ENCODE measurements at regions not wholly inside any gene's neighbourhood (a gene's known extent, or its start where the extent isn't known, plus 50 kb on each side); places are given as distances from the start of the nearest gene placed in this dataset.
"Not testable (repeated sequence)": the region's sequence is repeated elsewhere in the genome, so short reads cannot be mapped to it uniquely, and the experiment has no call there.

DNA sequence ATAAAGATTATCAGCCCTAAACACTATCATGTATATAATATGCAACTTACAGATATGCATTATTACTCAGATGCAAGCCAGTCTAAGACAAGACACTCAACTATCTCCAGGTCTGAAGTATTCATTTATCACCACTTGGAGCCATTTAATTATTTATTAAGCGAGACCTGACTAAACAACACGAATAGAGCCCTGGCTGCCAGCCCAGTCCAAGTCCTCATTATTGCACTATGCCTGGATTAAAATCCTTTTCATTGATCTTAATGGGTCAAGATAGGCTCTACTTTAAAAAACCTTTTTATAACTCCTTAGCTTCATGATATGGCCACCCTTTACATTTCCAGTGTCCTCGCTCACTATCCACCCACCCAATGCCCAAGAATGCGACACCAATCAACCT lies 183.1 kb upstream of the MARCKS start:
- Mint-ChIP-seq H3K4me1 (no peaks in the 10 kb centered on the region), H3K27me3 (peaks cover 7% of the 10 kb centered on the region), H3K36me3 (ENCODE audit: low read depth) (no peaks in the 10 kb centered on the region), H3K9me3 (ENCODE audit: low read depth) (no peaks in the 10 kb centered on the region), H3K4me3 (no peak overlapping the region), H3K27ac (no peak overlapping the region)
- DNase-seq: no peak
- POLR2A ChIA-PET: no interaction called here
- ATAC-seq: no peak
- intact Hi-C loops (cut with DNase I, micrococcal nuclease): no loop called here
- CTCF ChIA-PET: no interaction called here

- intact Hi-C loops (cut with DNase I, micrococcal nuclease): no loop called here
- ChIA-PET POLR2A (no interaction called here), CTCF (interaction anchor here (0.6 to 0.7 kb wide), 2 partner anchors 13 to 358 kb away, joined by 3 read pairs; no protein-coding TSS in a partner anchor)
- H3K4me3 Mint-ChIP-seq: no peak overlapping the region
- DNase-seq (no peak), ATAC-seq (no peak)
- no peak overlapping the region for H3K27ac Mint-ChIP-seq
- peaks cover 9% of the 10 kb centered on the region for H3K27me3 Mint-ChIP-seq
- no peaks in the 10 kb centered on the region for H3K9me3 Mint-ChIP-seq (ENCODE audit: low read depth)
- H3K36me3 Mint-ChIP-seq (ENCODE audit: low read depth): no peaks in the 10 kb centered on the region
- H3K4me1 Mint-ChIP-seq: no peaks in the 10 kb centered on the region
Measured at GRCh38 chr6:113676057-113676456, 181.1 kb upstream of the MARCKS start.

GRCh38 chr6:113676968-113677367 lies 180.2 kb upstream of the MARCKS start:
- Mint-ChIP-seq H3K27ac (no peak overlapping the region), H3K9me3 (ENCODE audit: low read depth) (no peaks in the 10 kb centered on the region), H3K27me3 (peaks cover 7% of the 10 kb centered on the region), H3K36me3 (ENCODE audit: low read depth) (no peaks in the 10 kb centered on the region), H3K4me1 (no peaks in the 10 kb centered on the region), H3K4me3 (no peak overlapping the region)
- ATAC-seq: no peak
- intact Hi-C loops (cut with DNase I, micrococcal nuclease): no loop called here
- ChIA-PET POLR2A (no interaction called here), CTCF (no interaction called here)
- DNase-seq: no peak

DNA sequence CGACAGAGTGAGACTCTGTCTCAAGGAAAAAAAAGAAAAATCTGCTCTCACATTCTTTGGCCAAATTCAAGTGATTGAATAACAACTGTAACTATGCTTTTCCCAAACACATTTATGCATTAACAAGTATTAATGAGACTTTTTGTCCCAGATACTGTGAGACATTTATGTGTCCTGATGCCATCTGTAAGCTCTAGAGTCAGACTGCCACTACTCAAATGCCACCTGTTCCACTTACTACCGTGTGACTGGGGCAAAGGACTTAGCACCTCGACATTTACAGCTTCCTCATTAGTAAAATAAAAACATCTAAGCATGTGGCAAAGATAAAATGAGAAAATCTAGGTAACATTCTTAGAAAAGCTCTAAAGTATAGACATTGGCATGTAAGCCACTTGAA lies 178.1 kb upstream of the MARCKS start:
- no peak overlapping the region for H3K27ac Mint-ChIP-seq
- no peak overlapping the region for H3K4me3 Mint-ChIP-seq
- H3K4me1 Mint-ChIP-seq: no peaks in the 10 kb centered on the region
- POLR2A ChIA-PET: no interaction called here
- ATAC-seq: no peak
- H3K27me3 Mint-ChIP-seq: peaks cover 7% of the 10 kb centered on the region
- intact Hi-C loops (cut with DNase I, micrococcal nuclease): no loop called here
- no peak for DNase-seq
- no peaks in the 10 kb centered on the region for H3K36me3 Mint-ChIP-seq (ENCODE audit: low read depth)
- CTCF ChIA-PET: no interaction called here
- no peaks in the 10 kb centered on the region for H3K9me3 Mint-ChIP-seq (ENCODE audit: low read depth)

GRCh38 chr6:113680301-113680700 lies 176.8 kb upstream of the MARCKS start:
- Mint-ChIP-seq H3K4me3 (no peak overlapping the region), H3K27me3 (peaks cover 10% of the 10 kb centered on the region), H3K4me1 (no peaks in the 10 kb centered on the region), H3K9me3 (ENCODE audit: low read depth) (no peaks in the 10 kb centered on the region), H3K27ac (no peak overlapping the region), H3K36me3 (ENCODE audit: low read depth) (no peaks in the 10 kb centered on the region)
- no peak for DNase-seq
- intact Hi-C loops (cut with DNase I, micrococcal nuclease): no loop called here
- ATAC-seq: no peak
- CTCF ChIA-PET: no interaction called here
- POLR2A ChIA-PET: no interaction called here

DNA sequence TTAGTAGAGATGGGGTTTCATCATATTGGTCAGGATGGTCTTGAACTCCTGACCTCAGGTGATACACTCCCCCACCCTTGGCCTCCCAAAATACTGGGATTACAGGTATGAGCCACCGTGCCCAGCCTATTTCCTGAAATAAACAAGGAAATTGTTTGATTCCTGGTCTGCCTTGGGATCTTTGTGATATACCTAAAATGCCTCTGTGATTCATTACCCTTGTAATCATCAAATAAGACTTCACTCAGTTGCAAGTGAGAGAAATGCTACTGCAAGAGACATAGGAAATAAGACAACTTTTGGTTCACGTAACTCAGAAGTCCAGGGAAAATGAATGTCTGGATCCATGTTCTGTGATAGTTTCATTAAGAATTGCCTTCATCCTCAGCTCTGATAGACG lies 173.2 kb upstream of the MARCKS start:
- Mint-ChIP-seq H3K36me3 (ENCODE audit: low read depth) (no peaks in the 10 kb centered on the region), H3K4me1 (no peaks in the 10 kb centered on the region), H3K9me3 (ENCODE audit: low read depth) (no peaks in the 10 kb centered on the region), H3K27me3 (peaks cover 8% of the 10 kb centered on the region), H3K27ac (no peak overlapping the region), H3K4me3 (no peak overlapping the region)
- ChIA-PET CTCF (interaction anchor here (0.5 to 0.6 kb wide), 2 partner anchors 201 to 220 kb away, joined by 3 to 4 read pairs; no protein-coding TSS in a partner anchor), POLR2A (no interaction called here)
- intact Hi-C loops (cut with DNase I, micrococcal nuclease): no loop called here
- no peak for DNase-seq
- ATAC-seq: no peak

- ChIA-PET CTCF (interaction anchor here (0.6 kb wide), 1 partner anchor 221 kb away, joined by 3 read pairs; no protein-coding TSS in a partner anchor), POLR2A (no interaction called here)
- ATAC-seq: no peak
- Mint-ChIP-seq H3K27ac (no peak overlapping the region), H3K27me3 (peaks cover 6% of the 10 kb centered on the region), H3K36me3 (ENCODE audit: low read depth) (no peaks in the 10 kb centered on the region), H3K9me3 (ENCODE audit: low read depth) (no peaks in the 10 kb centered on the region), H3K4me1 (no peaks in the 10 kb centered on the region), H3K4me3 (no peak overlapping the region)
- intact Hi-C loops (cut with DNase I, micrococcal nuclease): no loop called here
- DNase-seq: no peak
Measured at GRCh38 chr6:113684382-113684901, 172.7 kb upstream of the MARCKS start.

DNA sequence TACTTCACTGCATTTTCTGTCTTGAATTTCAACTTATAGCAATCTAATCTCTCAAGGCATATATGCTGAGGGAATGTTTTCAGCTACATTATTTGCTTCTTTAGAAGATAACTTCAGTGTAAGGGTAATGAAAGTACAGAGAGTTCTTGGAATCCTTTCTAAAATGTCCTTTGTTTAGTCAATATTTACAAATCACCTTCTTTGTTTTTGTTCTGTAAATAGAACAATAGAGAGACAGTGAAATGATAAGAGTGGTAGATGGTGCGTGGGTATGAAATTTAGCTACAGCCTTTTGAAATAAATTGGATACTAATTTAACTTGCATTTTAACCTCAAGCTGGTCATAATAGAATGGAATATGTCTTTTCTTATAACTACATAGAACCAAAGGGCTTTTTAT lies 171.1 kb upstream of the MARCKS start:
- CTCF ChIA-PET: no interaction called here
- H3K4me1 Mint-ChIP-seq: peaks cover 3% of the 10 kb centered on the region
- intact Hi-C loops (cut with DNase I, micrococcal nuclease): no loop called here
- H3K36me3 Mint-ChIP-seq (ENCODE audit: low read depth): no peaks in the 10 kb centered on the region
- no peak overlapping the region for H3K4me3 Mint-ChIP-seq
- POLR2A ChIA-PET: no interaction called here
- ATAC-seq (no peak), DNase-seq (no peak)
- no peaks in the 10 kb centered on the region for H3K9me3 Mint-ChIP-seq (ENCODE audit: low read depth)
- no peak overlapping the region for H3K27ac Mint-ChIP-seq
- peaks cover 5% of the 10 kb centered on the region for H3K27me3 Mint-ChIP-seq

- H3K27me3 Mint-ChIP-seq; H3K4me1 Mint-ChIP-seq; POLR2A ChIA-PET; ATAC-seq; H3K36me3 Mint-ChIP-seq (ENCODE audit: low read depth); CTCF ChIA-PET; H3K27ac Mint-ChIP-seq; H3K4me3 Mint-ChIP-seq; H3K9me3 Mint-ChIP-seq (ENCODE audit: low read depth): not testable (repeated sequence)
- DNase-seq: peak; percentile 6
- intact Hi-C loops (cut with DNase I, micrococcal nuclease): loop anchor here in 1 of 2 experiments (2.0 kb wide), 2 partner anchors 55 to 169 kb away; no protein-coding TSS in a partner anchor
Measured at GRCh38 chr6:113689620-113690019, 167.5 kb upstream of the MARCKS start.

DNA sequence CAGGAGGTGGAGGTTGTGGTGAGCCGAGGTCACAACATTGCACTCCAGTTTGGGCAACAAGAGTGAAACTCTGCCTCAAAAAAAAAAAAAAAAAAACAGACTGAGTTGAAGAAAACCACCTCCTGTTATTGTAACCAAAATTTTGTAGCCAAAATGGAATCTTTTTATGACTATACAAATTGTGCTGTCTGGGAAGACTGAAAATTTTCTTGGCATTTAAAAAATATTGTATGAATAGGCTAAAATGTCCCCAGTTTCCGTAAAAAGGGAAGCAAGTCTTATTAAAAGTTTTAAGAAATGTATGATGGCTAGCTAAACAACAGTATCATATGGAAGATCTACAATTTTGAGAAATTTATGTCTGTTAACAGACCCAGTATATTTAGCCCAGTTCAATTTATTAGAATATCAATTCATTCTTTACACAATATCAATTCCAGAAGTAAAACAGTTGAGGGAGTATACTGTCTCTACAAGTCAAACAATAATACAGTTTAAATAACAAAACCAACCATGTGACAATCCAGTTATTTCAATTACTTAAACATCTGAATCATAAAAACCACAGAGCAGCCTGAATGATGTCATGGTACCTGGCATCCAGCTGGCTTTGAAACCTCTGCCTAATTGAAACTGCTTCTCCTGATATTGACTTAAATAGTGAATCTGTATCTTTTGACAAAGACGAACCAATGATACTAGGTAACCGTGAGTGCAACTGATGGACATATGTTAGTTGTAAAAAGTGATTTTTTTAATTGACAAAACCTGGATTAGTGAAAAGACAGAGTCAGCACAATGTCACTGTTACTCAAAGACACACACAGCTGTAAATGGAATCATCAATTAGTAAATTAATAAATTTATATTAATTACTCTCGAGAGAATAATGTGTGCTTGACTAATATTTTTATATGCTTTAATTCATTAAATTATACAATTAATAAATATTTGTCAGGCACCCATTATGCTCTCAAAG lies 166.6 kb upstream of the MARCKS start:
- peak; percentile 65 for ATAC-seq

DNA sequence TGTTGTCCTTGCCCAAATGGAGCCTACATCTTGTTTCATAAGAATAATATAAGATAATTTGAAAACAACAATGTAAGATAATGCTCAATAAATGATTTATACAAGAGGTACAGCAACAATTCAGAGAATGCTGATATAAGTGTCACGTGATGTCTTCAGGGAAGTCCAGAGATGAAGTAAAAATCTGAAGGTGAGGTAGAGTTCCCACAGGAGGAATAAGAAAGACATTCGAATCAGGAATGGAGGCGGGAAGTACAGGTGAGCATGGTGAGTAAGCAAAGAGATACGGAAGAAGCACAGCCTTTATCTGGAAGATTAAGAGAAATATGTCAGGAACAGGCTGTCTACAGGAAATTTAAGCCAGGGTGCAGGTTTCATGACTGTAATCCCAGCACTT lies 165.9 kb upstream of the MARCKS start:
- Mint-ChIP-seq H3K9me3 (ENCODE audit: low read depth) (no peaks in the 10 kb centered on the region), H3K27me3 (no peaks in the 10 kb centered on the region), H3K27ac (no peak overlapping the region), H3K4me1 (peaks cover 3% of the 10 kb centered on the region), H3K4me3 (no peak overlapping the region), H3K36me3 (ENCODE audit: low read depth) (no peaks in the 10 kb centered on the region)
- DNase-seq (no peak), ATAC-seq (no peak)
- POLR2A ChIA-PET: no interaction called here
- intact Hi-C loops (cut with DNase I, micrococcal nuclease): loop anchor here in 1 of 2 experiments (2.0 kb wide), 2 partner anchors 56 to 168 kb away; no protein-coding TSS in a partner anchor
- CTCF ChIA-PET: no interaction called here

More for the DNA sequence above, 166.6 kb upstream of the MARCKS start:
- Mint-ChIP-seq H3K27me3 (no peaks in the 10 kb centered on the region), H3K4me1 (peaks cover 3% of the 10 kb centered on the region), H3K9me3 (ENCODE audit: low read depth) (no peaks in the 10 kb centered on the region), H3K36me3 (ENCODE audit: low read depth) (no peaks in the 10 kb centered on the region), H3K27ac (no peak overlapping the region), H3K4me3 (no peak overlapping the region)
- ChIA-PET POLR2A (no interaction called here), CTCF (no interaction called here)
- intact Hi-C loops (cut with DNase I, micrococcal nuclease): loop anchor here in 1 of 2 experiments (2.0 kb wide), 2 partner anchors 56 to 168 kb away; no protein-coding TSS in a partner anchor
- peak; percentile 42 for DNase-seq

DNA sequence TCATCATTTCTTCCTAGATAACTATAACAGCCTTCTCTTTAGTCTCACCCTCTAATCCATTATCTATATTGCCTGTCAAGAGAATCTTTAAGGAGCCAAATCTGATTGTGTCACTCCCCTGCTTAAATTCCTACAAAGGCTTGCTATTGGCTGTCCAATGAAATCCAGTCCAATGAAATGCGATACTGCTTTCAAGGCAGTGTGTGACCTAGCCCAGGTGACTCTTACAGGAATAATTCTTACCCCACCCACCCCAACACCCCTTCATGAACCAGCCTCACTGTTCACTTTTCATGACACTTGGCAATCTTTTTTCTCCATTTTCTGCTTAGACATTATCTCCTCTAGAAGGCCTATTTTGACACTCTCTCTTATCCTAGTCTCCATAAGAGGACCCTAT lies 163.3 kb upstream of the MARCKS start:
- DNase-seq (no peak), ATAC-seq (no peak)
- no peak overlapping the region for H3K4me3 Mint-ChIP-seq
- intact Hi-C loops (cut with DNase I, micrococcal nuclease): no loop called here
- H3K36me3 Mint-ChIP-seq (ENCODE audit: low read depth): no peaks in the 10 kb centered on the region
- H3K9me3 Mint-ChIP-seq (ENCODE audit: low read depth): no peaks in the 10 kb centered on the region
- no peaks in the 10 kb centered on the region for H3K27me3 Mint-ChIP-seq
- no peak overlapping the region for H3K27ac Mint-ChIP-seq
- CTCF ChIA-PET: no interaction called here
- peaks cover 3% of the 10 kb centered on the region for H3K4me1 Mint-ChIP-seq
- POLR2A ChIA-PET: no interaction called here

Measured in activated CD4-positive, alpha-beta T cell treated with anti-CD3 and anti-CD28 coated beads for 36 hours (primary cell).